HG02981 (cell line): ENCODE measurements at regions not wholly inside any gene's neighbourhood (a gene's known extent, or its start where the extent isn't known, plus 50 kb on each side); places are given as distances from the start of the nearest gene placed in this dataset.

ENCODE experiments used
- ATAC-seq: cut with Tn5 transposase; IDR thresholded peaks from one replicate; pipeline ENCODE4 v1.9.1; 2021; ENCODE audit warnings: mild to moderate bottlenecking, moderate library complexity; ENCODE audit not compliant: unreplicated experiment

- ATAC-seq = no peak
Measured at GRCh38 chr2:153197402-153198386, 280.9 kb downstream of the RPRM start.

DNA sequence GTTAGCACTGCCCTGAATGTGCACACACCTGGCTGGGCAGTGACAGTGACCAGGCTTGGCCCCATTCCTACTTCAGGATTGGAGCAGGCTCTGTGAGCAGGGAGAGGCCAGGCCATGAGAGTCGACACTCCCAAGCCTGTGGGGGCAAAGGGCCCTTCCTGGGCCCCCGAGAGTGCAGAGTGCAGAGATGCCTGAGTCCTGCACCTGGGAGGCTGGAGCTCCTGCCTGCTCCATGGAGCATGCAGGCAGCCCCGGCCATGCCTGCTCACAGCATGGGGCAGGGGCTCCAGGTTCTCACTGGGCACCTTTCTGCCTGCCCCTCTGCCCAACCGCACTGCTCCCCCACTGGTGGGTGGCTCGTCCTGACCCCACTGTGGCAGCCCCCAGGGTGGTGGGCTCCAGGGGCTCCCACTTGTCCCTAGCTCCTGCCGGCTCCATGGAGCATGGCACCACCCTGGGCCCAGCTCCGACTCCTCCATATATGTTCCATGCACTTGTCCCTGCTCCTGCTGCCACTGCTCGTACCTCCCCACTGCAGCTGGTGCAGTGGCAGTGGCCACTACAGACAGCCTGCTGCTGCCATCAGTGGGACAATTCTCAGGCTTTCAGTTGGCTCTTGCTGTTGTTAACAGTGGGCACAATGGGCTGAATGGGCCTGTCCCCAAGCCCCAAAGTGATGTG, 282.0 kb downstream of the RPRM start:
- ATAC-seq = no peak

DNA sequence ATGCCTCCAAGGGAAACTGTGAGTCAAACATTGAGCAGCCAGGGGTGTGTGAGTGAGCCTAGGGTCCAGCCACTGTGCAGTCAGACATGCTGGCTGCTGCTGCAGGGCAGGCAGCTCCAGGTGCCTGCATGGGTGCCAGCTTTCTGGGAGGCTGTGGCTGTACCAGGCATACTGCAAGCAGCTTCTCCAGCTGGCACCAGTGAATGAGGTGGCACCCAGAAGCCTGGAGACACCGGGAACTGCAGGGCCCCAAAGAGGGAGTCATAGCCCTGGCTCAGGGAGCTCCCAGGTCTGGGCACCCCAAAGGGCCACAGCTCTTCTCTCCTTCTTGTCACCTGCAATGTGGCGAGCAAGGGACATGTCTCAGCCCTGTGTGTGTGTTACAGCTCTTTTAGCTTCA, 283.2 kb downstream of the RPRM start:
- no peak for ATAC-seq

- ATAC-seq = no peak
Measured at GRCh38 chr2:153189091-153189888, 289.3 kb downstream of the RPRM start.

- ATAC-seq = no peak
Measured at GRCh38 chr2:153179808-153180207, 298.8 kb downstream of the RPRM start.

DNA sequence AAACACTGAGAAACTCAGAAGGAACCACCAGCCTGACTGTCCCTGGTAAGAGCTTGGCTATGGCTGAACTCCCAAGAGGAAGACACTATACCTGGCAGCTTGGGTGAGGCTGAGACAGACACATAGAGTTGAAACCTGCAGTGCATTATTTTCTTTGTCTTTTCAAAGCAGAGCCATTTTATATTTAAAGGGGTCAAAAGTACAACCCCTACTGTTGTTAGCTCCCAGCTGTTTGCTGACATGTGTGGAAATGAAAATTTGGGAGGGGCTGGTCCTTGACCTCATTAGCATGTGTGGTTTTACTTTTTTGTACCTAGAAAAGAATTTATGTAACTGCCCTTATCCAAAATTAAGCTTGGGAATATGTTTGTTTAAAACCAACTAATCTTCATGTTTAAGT, 309.0 kb downstream of the RPRM start:
- no peak for ATAC-seq

DNA sequence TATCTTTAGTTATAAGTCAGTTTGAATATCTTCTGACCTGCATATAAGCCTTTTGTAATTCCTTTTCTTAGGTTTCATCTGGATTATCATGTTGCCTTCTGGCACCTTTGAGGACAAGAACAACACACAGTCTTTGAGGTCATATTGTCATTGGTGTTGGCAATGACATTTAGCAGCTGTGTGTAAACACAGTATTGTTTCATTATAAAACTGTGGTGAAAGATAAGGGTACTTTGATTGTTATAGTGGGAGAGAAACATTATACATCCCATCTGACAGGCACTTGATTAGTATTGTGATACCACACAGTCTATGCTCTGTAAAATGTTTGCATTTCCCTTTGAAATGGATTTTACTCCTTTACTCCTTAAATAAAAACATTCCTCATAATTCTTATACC, 313.5 kb downstream of the RPRM start:
- no peak for ATAC-seq

GRCh38 chr2:153163055-153163454, 315.5 kb downstream of the RPRM start:
- ATAC-seq = peak; percentile 45

GRCh38 chr2:153156743-153157142, 321.8 kb downstream of the RPRM start:
- no peak for ATAC-seq

GRCh38 chr2:153152036-153152435, 326.5 kb downstream of the RPRM start:
- no peak for ATAC-seq

DNA sequence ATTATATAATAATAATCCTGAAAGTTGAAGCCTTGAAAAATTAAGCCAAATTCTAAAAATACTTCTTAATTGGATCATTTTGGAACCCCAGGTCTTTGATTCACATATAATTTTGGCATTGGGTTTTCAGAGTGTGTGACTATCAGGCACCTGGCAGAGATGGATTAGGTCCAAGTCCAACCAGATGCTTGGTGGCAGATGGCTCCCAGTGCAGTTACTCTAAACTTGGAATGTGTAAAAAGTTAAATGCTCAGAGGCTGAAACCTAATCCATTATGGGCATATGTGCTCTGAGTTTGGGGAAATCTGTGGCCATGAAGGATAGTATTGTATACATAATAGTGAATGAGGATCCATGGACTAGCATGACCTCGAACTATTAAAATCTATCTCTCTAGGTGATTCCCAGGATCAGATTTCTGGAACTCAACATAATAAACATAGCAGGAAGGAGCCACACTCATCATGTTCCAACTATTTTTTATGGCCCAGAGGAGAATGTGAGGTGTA, 333.0 kb downstream of the RPRM start:
- ATAC-seq = no peak

- ATAC-seq = no peak
Measured at GRCh38 chr2:153143540-153143939, 335.0 kb downstream of the RPRM start.

DNA sequence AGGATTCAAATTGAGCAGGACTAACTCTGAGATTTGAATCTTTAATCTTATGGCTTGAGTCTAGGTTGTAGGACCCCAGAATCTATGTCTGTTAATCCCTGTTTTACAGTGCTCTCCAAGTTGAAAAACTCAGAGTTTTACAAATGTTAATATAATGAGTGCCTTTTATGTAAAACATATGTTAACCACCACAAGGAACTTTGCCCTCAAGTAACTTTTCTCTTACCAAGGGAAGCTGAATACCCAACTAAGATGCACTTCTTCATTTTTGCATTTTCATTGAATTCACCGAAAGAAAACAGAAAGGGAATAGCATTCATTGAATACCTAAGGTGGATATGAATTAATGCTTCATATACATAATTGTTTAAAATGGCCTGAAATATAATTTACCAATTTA, 338.1 kb downstream of the RPRM start:
- no peak for ATAC-seq

GRCh38 chr2:153138651-153139375, 339.7 kb downstream of the RPRM start:
- no peak for ATAC-seq

- ATAC-seq = no peak
Measured at GRCh38 chr2:153136216-153136615, 342.3 kb downstream of the RPRM start.

DNA sequence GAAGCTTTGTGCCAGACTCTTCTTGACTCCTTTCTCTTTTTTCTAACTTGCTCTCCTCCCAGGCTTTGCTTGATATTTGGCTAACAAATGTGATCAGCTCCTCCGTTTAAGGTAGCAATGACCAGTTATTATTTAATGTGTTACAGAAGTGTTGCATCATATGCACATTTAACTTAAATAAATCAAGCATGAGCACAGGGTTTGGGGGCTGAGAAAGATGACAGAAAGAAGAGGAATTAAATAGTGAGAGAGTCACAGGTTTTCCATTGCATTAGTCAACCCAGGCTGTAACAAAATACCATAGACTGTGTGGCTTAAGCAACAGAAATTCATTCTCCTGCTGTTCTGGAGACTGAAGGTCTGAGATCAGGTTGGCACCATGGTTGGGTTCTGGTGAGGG, 343.8 kb downstream of the RPRM start:
- ATAC-seq = no peak

- ATAC-seq = no peak
Measured at GRCh38 chr2:153133716-153134115, 344.8 kb downstream of the RPRM start.

- no peak for ATAC-seq
Measured at GRCh38 chr2:153132418-153132817, 346.1 kb downstream of the RPRM start.

GRCh38 chr2:153115141-153115540, 363.4 kb downstream of the RPRM start:
- ATAC-seq = no peak

DNA sequence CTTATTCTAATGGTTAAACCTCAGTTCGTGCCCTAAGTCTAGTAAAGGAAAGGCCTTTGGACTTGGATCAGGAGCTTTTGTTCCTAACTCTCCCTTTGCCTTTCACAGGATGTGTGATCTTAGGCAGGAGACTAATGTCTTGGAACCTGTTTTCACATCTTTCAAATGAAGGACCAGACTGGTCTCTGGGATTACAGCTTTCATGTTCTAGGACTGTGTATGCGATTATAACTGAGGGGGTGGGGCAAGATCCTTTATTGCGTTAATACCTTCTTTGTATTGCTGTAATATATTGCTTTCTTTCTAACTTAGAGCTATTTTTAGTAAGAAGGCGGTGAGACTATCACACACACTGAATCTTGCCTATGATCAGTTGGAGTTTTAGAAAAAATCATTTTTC, 368.1 kb downstream of the RPRM start:
- ATAC-seq = no peak
